HCT116 (cell line): ENCODE measurements at regions not wholly inside any gene's neighbourhood (a gene's known extent, or its start where the extent isn't known, plus 50 kb on each side); places are given as distances from the start of the nearest gene placed in this dataset.
A peak's percentile ranks its signal among the peaks of the same experiment; 100 is the strongest.

Experiments
- ATAC-seq: fragments of 200-7000 bp; cut with Tn5 transposase; 2 replicates; pipeline ENCODE4 v1.9.1; 2020; ENCODE audit warnings: mild to moderate bottlenecking, moderate library complexity
- BruUV-seq: library from RNA; stranded (reverse); fragments of 400-500 nt; replicated peaks from 2 replicates; lab custom pipeline; 2021; lab: Mats Ljungman, UMichigan
- CTCF ChIA-PET: fragments of 300-600 bp; sonication (Branson Sonifier 250); formaldehyde crosslinking; loops from one replicate; lab custom pipeline; 2021; ENCODE audit warnings: antibody characterized with exemption; lab: Charles Lee
- POLR2A ChIA-PET: fragments of 300-600, 350-600 bp; sonication (Branson Sonifier 250); formaldehyde crosslinking; loops from one replicate; lab custom pipeline; 2021; ENCODE audit warnings: antibody characterized with exemption; lab: Charles Lee
- RAD21 ChIA-PET, 2 experiments: fragments of 300-600 bp; sonication (Branson Sonifier 250); formaldehyde crosslinking; loops; one replicate each; lab custom pipeline; 2023; ENCODE audit warnings: low total read pairs in 2 of 2; ENCODE audit not compliant: uncharacterized antibody in 2 of 2, unreplicated experiment in 2 of 2, low non-redundant PET in 1 of 2; lab: Charles Lee
- DNase-seq: peaks from one replicate; pipeline ENCODE4 v3.0.0-alpha.2; 2010; ENCODE audit warnings: low read depth, low spot score
- H2AFZ ChIP-seq: fragments of 200-600 bp; shearing (Covaris generic), sonication (generic); 2 replicates; pipeline ENCODE4 v1.6.1; 2017; ENCODE audit warnings: low read depth, mixed run types, mixed read lengths, antibody characterized with exemption, low read length; ENCODE audit not compliant: poor library complexity, severe bottlenecking
- H3K27ac ChIP-seq: 2 replicates; pipeline ENCODE4 v1.5.1; 2012; ENCODE audit warnings: low read depth, low read length
- H3K27me3 ChIP-seq: fragments of 200-600 bp; sonication (generic); 2 replicates; pipeline ENCODE4 v1.6.1; 2016; ENCODE audit warnings: mixed run types, low read length, mixed read lengths; ENCODE audit not compliant: insufficient read depth
- H3K36me3 ChIP-seq, 2 experiments: fragments of 200-500 bp in 1 of 2; fragments of 200-600 bp in 1 of 2; sonication (Bioruptor generic) in 1 of 2; sonication (generic) in 1 of 2; 2 replicates each; pipeline versions ENCODE4 v1.5.1 to v1.6.1; 2014 to 2016; ENCODE audit warnings: low read length in 2 of 2, inconsistent platforms in 1 of 2, mixed read lengths in 1 of 2, mixed run types in 1 of 2; ENCODE audit not compliant: insufficient read depth in 2 of 2, control insufficient read depth in 1 of 2
- H3K4me1 ChIP-seq, 2 experiments: fragments of 200-600 bp in 1 of 2; sonication (generic) in 1 of 2; 2 replicates each; pipeline versions ENCODE4 v1.5.1 to v1.6.1; 2012 to 2017; ENCODE audit warnings: low read length in 2 of 2, inconsistent platforms in 1 of 2, mild to moderate bottlenecking in 1 of 2, mixed read lengths in 1 of 2, mixed run types in 1 of 2, moderate library complexity in 1 of 2; ENCODE audit not compliant: insufficient read depth in 2 of 2, control insufficient read depth in 1 of 2
- H3K4me2 ChIP-seq: fragments of 200-600 bp; sonication (generic); 2 replicates; pipeline ENCODE4 v1.6.1; 2017; ENCODE audit warnings: mixed run types, low read length, mixed read lengths
- H3K4me3 ChIP-seq, 2 experiments: fragments of 200-600 bp in 1 of 2; sonication (generic) in 1 of 2; replicated peaks in 1 of 2; 2 replicates each; pipeline ENCODE4 v1.5.1; 2011 to 2016; ENCODE audit warnings: low read length in 2 of 2, control low read depth in 1 of 2, low read depth in 1 of 2, mild to moderate bottlenecking in 1 of 2, mixed read lengths in 1 of 2, mixed run types in 1 of 2
- H3K79me2 ChIP-seq: fragments of 200-600 bp; sonication (generic); 2 replicates; pipeline ENCODE4 v1.6.1; 2017; ENCODE audit warnings: mild to moderate bottlenecking, mixed run types, low read length, moderate library complexity, mixed read lengths; ENCODE audit not compliant: insufficient read depth
- H3K9ac ChIP-seq: fragments of 200-600 bp; sonication (generic); 2 replicates; pipeline ENCODE4 v1.6.1; 2016; ENCODE audit warnings: low read length, mixed read lengths
- H3K9me2 ChIP-seq: fragments of 200-600 bp; sonication (generic), shearing (Covaris generic); 2 replicates; pipeline ENCODE4 v1.6.1; 2017; ENCODE audit warnings: mixed run types, mild to moderate bottlenecking, moderate library complexity; ENCODE audit not compliant: insufficient read depth
- H3K9me3 ChIP-seq, 2 experiments: fragments of 200-500 bp in 1 of 2; fragments of 200-600 bp in 1 of 2; sonication (Bioruptor generic) in 1 of 2; sonication (generic) in 1 of 2; 2 replicates each; pipeline ENCODE4 v1.6.1; 2014 to 2017; ENCODE audit warnings: low read length in 2 of 2, mixed read lengths in 2 of 2, inconsistent platforms in 1 of 2, low read depth in 1 of 2, mild to moderate bottlenecking in 1 of 2, mixed run types in 1 of 2, moderate library complexity in 1 of 2; ENCODE audit not compliant: control insufficient read depth in 1 of 2, insufficient read depth in 1 of 2
- H4K20me1 ChIP-seq: fragments of 200-600 bp; sonication (generic), shearing (Covaris generic); 2 replicates; pipeline ENCODE4 v1.6.1; 2017; ENCODE audit warnings: mixed run types, mild to moderate bottlenecking, moderate library complexity; ENCODE audit not compliant: insufficient read depth
- CEBPB ChIP-seq: IDR thresholded peaks from 2 replicates; pipeline ENCODE4 v1.6.1; 2012; ENCODE audit warnings: low read depth
- JUND ChIP-seq: IDR thresholded peaks from 2 replicates; pipeline ENCODE4 v1.6.1; 2012
- POLR2AphosphoS5 ChIP-seq: IDR thresholded peaks from 2 replicates; pipeline ENCODE4 v1.6.1; 2011; ENCODE audit warnings: mild to moderate bottlenecking, low read depth, low read length, moderate library complexity
- RAD21 ChIP-seq: IDR thresholded peaks from 2 replicates; pipeline ENCODE4 v1.6.1; 2012; ENCODE audit warnings: low read depth, mild to moderate bottlenecking
- ZFX ChIP-seq: fragments of 450-650 bp; IDR thresholded peaks from 2 replicates; pipeline ENCODE4 v1.6.1; 2017
- ZNF274 ChIP-seq: fragments of 200-500 bp; sonication (Bioruptor generic); IDR thresholded peaks from 2 replicates; pipeline ENCODE4 v1.6.1; 2014; ENCODE audit warnings: mild to moderate bottlenecking, low read depth, low read length, inconsistent platforms
- intact Hi-C: fragments of 100-400 bp; cut with micrococcal nuclease; formaldehyde crosslinking; loops from 2 replicates; pipeline ENCODE4 v1.10.0; 2022
- TF ChIP-seq, protein P1 (sequence below), 3 experiments: fragments of 200-600 bp in 1 of 3; sonication (generic) in 1 of 3; IDR thresholded peaks in 2 of 3; conservative IDR thresholded peaks in 1 of 3; 2 replicates each; pipeline ENCODE4 v1.5.1; 2012 to 2017; ENCODE audit warnings: low read depth in 2 of 3, low read length in 2 of 3, antibody characterized with exemption in 1 of 3, borderline replicate concordance in 1 of 3, control low read depth in 1 of 3, mild to moderate bottlenecking in 1 of 3, mixed read lengths in 1 of 3, mixed run types in 1 of 3, moderate library complexity in 1 of 3; ENCODE audit not compliant: insufficient read depth in 1 of 3

GRCh38 chr1:191904991-191905390 is 253.3 kb upstream of the RGS18 start:
- TF ChIP-seq CEBPB (no peak), JUND (no peak)
- TF ChIP-seq, protein P1, sequence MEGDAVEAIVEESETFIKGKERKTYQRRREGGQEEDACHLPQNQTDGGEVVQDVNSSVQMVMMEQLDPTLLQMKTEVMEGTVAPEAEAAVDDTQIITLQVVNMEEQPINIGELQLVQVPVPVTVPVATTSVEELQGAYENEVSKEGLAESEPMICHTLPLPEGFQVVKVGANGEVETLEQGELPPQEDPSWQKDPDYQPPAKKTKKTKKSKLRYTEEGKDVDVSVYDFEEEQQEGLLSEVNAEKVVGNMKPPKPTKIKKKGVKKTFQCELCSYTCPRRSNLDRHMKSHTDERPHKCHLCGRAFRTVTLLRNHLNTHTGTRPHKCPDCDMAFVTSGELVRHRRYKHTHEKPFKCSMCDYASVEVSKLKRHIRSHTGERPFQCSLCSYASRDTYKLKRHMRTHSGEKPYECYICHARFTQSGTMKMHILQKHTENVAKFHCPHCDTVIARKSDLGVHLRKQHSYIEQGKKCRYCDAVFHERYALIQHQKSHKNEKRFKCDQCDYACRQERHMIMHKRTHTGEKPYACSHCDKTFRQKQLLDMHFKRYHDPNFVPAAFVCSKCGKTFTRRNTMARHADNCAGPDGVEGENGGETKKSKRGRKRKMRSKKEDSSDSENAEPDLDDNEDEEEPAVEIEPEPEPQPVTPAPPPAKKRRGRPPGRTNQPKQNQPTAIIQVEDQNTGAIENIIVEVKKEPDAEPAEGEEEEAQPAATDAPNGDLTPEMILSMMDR (IDR thresholded peaks at IDR 0.05 in 2 of 3, conservative IDR thresholded peaks at IDR 0.05 in 1 of 3; ENCODE audit: borderline replicate concordance in 1 of 3, insufficient read depth in 1 of 3, low read depth in 2 of 3, low read length in 2 of 3): no peak
- no peaks in the 10 kb centered on the region for H3K27me3 ChIP-seq
- H3K9ac ChIP-seq: no peak overlapping the region
- RAD21 ChIA-PET: no interaction called here
- intact Hi-C loops: no loop called here
- H3K36me3 ChIP-seq: no peaks in the 10 kb centered on the region
- no peaks in the 10 kb centered on the region; a peak in 1 of 4 replicates for H3K9me3 ChIP-seq
- H3K4me3 ChIP-seq: no peak overlapping the region
- H3K4me1 ChIP-seq: no peaks in the 10 kb centered on the region
- CTCF ChIA-PET: no interaction called here
- peak overlapping the region; percentile 41 for H2AFZ ChIP-seq
- no peak overlapping the region for H3K4me2 ChIP-seq
- POLR2A ChIA-PET: no interaction called here
- peaks cover 3% of the 10 kb centered on the region; the same call in 1 of the 2 replicates for H3K9me2 ChIP-seq
- H4K20me1 ChIP-seq: no peaks in the 10 kb centered on the region
- H3K27ac ChIP-seq: no peak overlapping the region
- DNase-seq (no peak), ATAC-seq (no peak)
- no TSS peak for BruUV-seq
- H3K79me2 ChIP-seq: no peaks in the 10 kb centered on the region

- no peaks in the 10 kb centered on the region for H3K79me2 ChIP-seq
- ATAC-seq (no peak), DNase-seq (no peak)
- POLR2A ChIA-PET: no interaction called here
- H3K36me3 ChIP-seq: no peaks in the 10 kb centered on the region
- no peaks in the 10 kb centered on the region for H4K20me1 ChIP-seq
- H3K27me3 ChIP-seq: no peaks in the 10 kb centered on the region
- no TSS peak for BruUV-seq
- H3K4me3 ChIP-seq: no peak overlapping the region
- no peak overlapping the region for H3K4me2 ChIP-seq
- H3K27ac ChIP-seq: no peak overlapping the region
- RAD21 ChIA-PET: no interaction called here
- intact Hi-C loops: no loop called here
- TF ChIP-seq ZFX (no peak), RAD21 (no peak), POLR2AphosphoS5 (no peak), ZNF274 (no peak)
- no peaks in the 10 kb centered on the region; a peak in 1 of 4 replicates for H3K9me3 ChIP-seq
- H3K9me2 ChIP-seq: peaks cover 3% of the 10 kb centered on the region; the same call in 1 of the 2 replicates
- CTCF ChIA-PET: no interaction called here
- no peaks in the 10 kb centered on the region for H3K4me1 ChIP-seq
- H2AFZ ChIP-seq: no peak overlapping the region
- H3K9ac ChIP-seq: no peak overlapping the region
Observed at GRCh38 chr1:191905781-191906180, 252.5 kb upstream of the RGS18 start.
